Activated naive CD8-positive, alpha-beta T cell treated with anti-CD3 and anti-CD28 coated beads, Interleukin-2, amount 10 ng/mL, durations not matched to agents 7 days and 5 days (primary cell): ENCODE measurements at regions not wholly inside any gene's neighbourhood (a gene's known extent, or its start where the extent isn't known, plus 50 kb on each side); places are given as distances from the start of the nearest gene placed in this dataset.

Experiments
- ATAC-seq: fragments of 150-1000 bp; cut with Tn5 transposase; one replicate; pipeline ENCODE4 v1.10.0; 2021; ENCODE audit warnings: low read depth, moderate library complexity
- POLR2A ChIA-PET: fragments of 350-600 bp; sonication (Branson Sonifier 250); formaldehyde crosslinking; loops from one replicate; lab custom pipeline; 2021; ENCODE audit warnings: antibody characterized with exemption; lab: Charles Lee
- DNase-seq: peaks from one replicate; pipeline ENCODE4 v3.0.0; 2021
- H3K27ac Mint-ChIP-seq: one replicate; pipeline ENCODE4 v1.8.0; 2022; ENCODE audit warnings: mild to moderate bottlenecking, mixed read lengths
- H3K27me3 Mint-ChIP-seq: one replicate; pipeline ENCODE4 v1.8.0; 2022; ENCODE audit warnings: mild to moderate bottlenecking, moderate library complexity, mixed read lengths
- H3K36me3 Mint-ChIP-seq: one replicate; pipeline ENCODE4 v1.8.0; 2021; ENCODE audit warnings: mild to moderate bottlenecking, mixed read lengths
- H3K4me1 Mint-ChIP-seq: one replicate; pipeline ENCODE4 v1.8.0; 2021; ENCODE audit warnings: mixed read lengths
- H3K4me3 Mint-ChIP-seq: one replicate; pipeline ENCODE4 v1.8.0; 2022; ENCODE audit warnings: mild to moderate bottlenecking, moderate library complexity, mixed read lengths
- H3K9me3 Mint-ChIP-seq: one replicate; pipeline ENCODE4 v1.8.0; 2021; ENCODE audit warnings: mixed read lengths

- no peak overlapping the region for H3K27ac Mint-ChIP-seq
- no peaks in the 10 kb centered on the region for H3K27me3 Mint-ChIP-seq
- H3K9me3 Mint-ChIP-seq: peaks cover 3% of the 10 kb centered on the region
- DNase-seq (no peak), ATAC-seq (no peak)
- H3K36me3 Mint-ChIP-seq: no peaks in the 10 kb centered on the region
- H3K4me1 Mint-ChIP-seq: peaks cover 7% of the 10 kb centered on the region
- H3K4me3 Mint-ChIP-seq: no peak overlapping the region
- POLR2A ChIA-PET: no interaction called here
These were observed 56.5 kb upstream of the BACH1 start for GRCh38 chr21:29242201-29242600.

DNA sequence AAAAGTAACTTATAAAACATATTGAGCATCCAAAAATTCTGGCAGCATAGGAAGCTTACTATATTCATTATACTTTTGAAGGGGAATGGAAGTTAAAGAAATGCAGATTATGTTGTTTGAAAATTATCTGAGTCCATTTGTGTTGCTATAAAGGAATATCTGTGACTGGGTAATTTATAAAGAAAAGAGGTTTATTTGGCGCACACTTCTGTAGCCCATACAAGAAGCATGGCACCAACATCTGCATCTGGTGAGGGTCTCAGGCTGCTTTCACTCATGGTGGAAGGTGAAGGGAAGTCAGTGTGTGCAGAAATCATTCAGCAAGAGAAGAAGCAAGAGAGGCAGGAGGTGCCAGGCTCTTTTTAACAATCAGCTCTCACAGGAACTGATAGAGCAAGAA lies 55.5 kb upstream of the BACH1 start:
- peaks cover 7% of the 10 kb centered on the region for H3K4me1 Mint-ChIP-seq
- peaks cover 3% of the 10 kb centered on the region for H3K9me3 Mint-ChIP-seq
- no peak for ATAC-seq
- no peak overlapping the region for H3K4me3 Mint-ChIP-seq
- DNase-seq: no peak
- POLR2A ChIA-PET: no interaction called here
- no peak overlapping the region for H3K27ac Mint-ChIP-seq
- no peaks in the 10 kb centered on the region for H3K36me3 Mint-ChIP-seq
- H3K27me3 Mint-ChIP-seq: no peaks in the 10 kb centered on the region

GRCh38 chr21:29245104-29245643 lies 53.5 kb upstream of the BACH1 start:
- DNase-seq: no peak
- H3K4me3 Mint-ChIP-seq: no peak overlapping the region
- POLR2A ChIA-PET: no interaction called here
- peaks cover 6% of the 10 kb centered on the region for H3K9me3 Mint-ChIP-seq
- no peaks in the 10 kb centered on the region for H3K27me3 Mint-ChIP-seq
- H3K36me3 Mint-ChIP-seq: no peaks in the 10 kb centered on the region
- H3K27ac Mint-ChIP-seq: no peak overlapping the region
- no peak for ATAC-seq
- H3K4me1 Mint-ChIP-seq: peaks cover 7% of the 10 kb centered on the region

DNA sequence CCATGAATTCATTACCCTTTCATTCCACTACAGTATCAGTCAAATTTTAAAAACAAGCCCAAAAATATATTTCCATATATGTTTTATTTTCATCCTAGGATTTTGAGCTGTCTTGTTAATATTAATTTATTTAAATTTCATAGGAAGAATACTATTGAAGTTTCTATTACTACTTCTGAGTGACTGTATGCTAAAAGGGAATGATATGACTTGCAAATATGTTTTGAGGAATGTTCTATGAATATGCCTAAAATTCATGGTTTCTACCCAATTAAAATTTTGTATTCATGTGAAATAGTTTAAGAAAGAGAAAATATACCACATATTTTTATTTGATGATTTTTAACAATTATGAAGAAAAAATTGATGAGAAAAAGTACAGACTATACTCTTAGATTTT lies 52.9 kb upstream of the BACH1 start:
- POLR2A ChIA-PET: no interaction called here
- Mint-ChIP-seq H3K4me1 (peaks cover 7% of the 10 kb centered on the region), H3K36me3 (no peaks in the 10 kb centered on the region), H3K27ac (no peak overlapping the region), H3K4me3 (no peak overlapping the region), H3K9me3 (peaks cover 6% of the 10 kb centered on the region), H3K27me3 (peaks cover 1% of the 10 kb centered on the region)
- DNase-seq (no peak), ATAC-seq (no peak)

DNA sequence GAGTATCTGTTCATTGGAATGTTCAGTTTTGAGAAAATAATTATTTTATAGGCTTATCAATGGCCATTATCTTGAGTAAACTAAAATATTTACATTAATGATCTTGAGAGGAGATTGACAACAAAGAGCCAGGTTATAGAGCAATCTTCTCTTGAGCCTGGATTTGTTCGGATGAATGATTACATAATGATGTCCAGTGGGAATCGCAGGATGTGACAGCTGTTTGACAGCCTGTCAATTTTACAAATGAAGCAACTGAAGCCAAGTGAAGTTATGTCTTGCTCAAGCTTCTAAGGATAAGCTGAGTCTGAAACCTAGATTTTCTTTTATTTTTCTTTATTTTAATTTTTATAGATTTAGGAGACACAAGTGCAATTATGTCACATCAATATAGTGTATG lies 52.1 kb upstream of the BACH1 start:
- no peak overlapping the region for H3K4me3 Mint-ChIP-seq
- no peaks in the 10 kb centered on the region for H3K36me3 Mint-ChIP-seq
- POLR2A ChIA-PET: no interaction called here

GRCh38 chr21:29248124-29248523 lies 50.6 kb upstream of the BACH1 start:
- H3K9me3 Mint-ChIP-seq: peaks cover 14% of the 10 kb centered on the region
- H3K27me3 Mint-ChIP-seq: peaks cover 4% of the 10 kb centered on the region
- ATAC-seq: no peak
- peaks cover 2% of the 10 kb centered on the region for H3K36me3 Mint-ChIP-seq
- POLR2A ChIA-PET: no interaction called here
- DNase-seq: no peak
- no peak overlapping the region for H3K4me3 Mint-ChIP-seq
- no peak overlapping the region for H3K27ac Mint-ChIP-seq
- peaks cover 7% of the 10 kb centered on the region for H3K4me1 Mint-ChIP-seq

More for the DNA sequence above, 52.1 kb upstream of the BACH1 start:
- Mint-ChIP-seq H3K27ac (no peak overlapping the region), H3K9me3 (peaks cover 6% of the 10 kb centered on the region), H3K4me1 (peaks cover 7% of the 10 kb centered on the region), H3K27me3 (peaks cover 4% of the 10 kb centered on the region)
- DNase-seq (no peak), ATAC-seq (no peak)
